Trophoblast cell (in vitro differentiated cells and primary cell): ENCODE measurements at regions not wholly inside any gene's neighbourhood (a gene's known extent, or its start where the extent isn't known, plus 50 kb on each side); places are given as distances from the start of the nearest gene placed in this dataset.

ENCODE experiments used
- DNase-seq, 2 donors: peaks; one replicate each; pipeline ENCODE4 v3.0.0-alpha.2; 2016
- H2AFZ ChIP-seq: 2 replicates; pipeline ENCODE4 v1.6.1; 2013; ENCODE audit warnings: low read length, moderate library complexity, mild to moderate bottlenecking; ENCODE audit not compliant: insufficient read depth, poor library complexity
- H2AK5ac ChIP-seq: 2 replicates; pipeline ENCODE4 v1.6.1; 2013; ENCODE audit warnings: mild to moderate bottlenecking, low read length
- H2BK120ac ChIP-seq: 2 replicates; pipeline ENCODE4 v1.6.1; 2013; ENCODE audit warnings: low read length, mild to moderate bottlenecking, moderate library complexity; ENCODE audit not compliant: insufficient read depth, poor library complexity
- H2BK12ac ChIP-seq: 2 replicates; pipeline ENCODE4 v1.6.1; 2013; ENCODE audit warnings: mild to moderate bottlenecking, low read length, moderate library complexity
- H2BK5ac ChIP-seq: 2 replicates; pipeline ENCODE4 v1.6.1; 2013; ENCODE audit warnings: low read length, low read depth, moderate library complexity, mild to moderate bottlenecking; ENCODE audit not compliant: poor library complexity
- H3K14ac ChIP-seq: 2 replicates; pipeline ENCODE4 v1.6.1; 2013; ENCODE audit warnings: mild to moderate bottlenecking, low read length
- H3K18ac ChIP-seq: 2 replicates; pipeline ENCODE4 v1.6.1; 2013; ENCODE audit warnings: mild to moderate bottlenecking, low read length
- H3K23ac ChIP-seq: 2 replicates; pipeline ENCODE4 v1.6.1; 2013; ENCODE audit warnings: low read length
- H3K27ac ChIP-seq: 2 replicates; pipeline ENCODE4 v1.5.1; 2013; ENCODE audit warnings: low read depth, mild to moderate bottlenecking, inconsistent platforms, low read length, moderate library complexity
- H3K27me3 ChIP-seq: 2 replicates; pipeline ENCODE4 v1.6.1; 2013; ENCODE audit warnings: inconsistent platforms, mild to moderate bottlenecking, low read length, moderate library complexity; ENCODE audit not compliant: insufficient read depth
- H3K36me3 ChIP-seq, 2 experiments: 1 replicate in 1 of 2; 2 replicates in 1 of 2; pipeline ENCODE4 v1.6.1; 2013; ENCODE audit warnings: low read length in 2 of 2, mild to moderate bottlenecking in 2 of 2, moderate library complexity in 1 of 2; ENCODE audit not compliant: insufficient read depth in 2 of 2, control insufficient read depth in 1 of 2
- H3K4ac ChIP-seq: 2 replicates; pipeline ENCODE4 v1.6.1; 2013; ENCODE audit warnings: low read depth, mild to moderate bottlenecking, low read length, moderate library complexity
- H3K4me1 ChIP-seq, 2 experiments: 1 replicate in 1 of 2; 2 replicates in 1 of 2; pipeline ENCODE4 v1.6.1; 2013; ENCODE audit warnings: low read length in 2 of 2, mild to moderate bottlenecking in 2 of 2, moderate library complexity in 1 of 2; ENCODE audit not compliant: insufficient read depth in 2 of 2, control insufficient read depth in 1 of 2
- H3K4me2 ChIP-seq: 2 replicates; pipeline ENCODE4 v1.6.1; 2013; ENCODE audit warnings: inconsistent platforms, mild to moderate bottlenecking, low read length, moderate library complexity
- H3K4me3 ChIP-seq: 2 replicates; pipeline ENCODE4 v1.5.1; 2013; ENCODE audit warnings: mild to moderate bottlenecking, low read depth, low read length, inconsistent platforms
- H3K79me1 ChIP-seq: one replicate; pipeline ENCODE4 v1.6.1; 2013; ENCODE audit warnings: low read length
- H3K79me2 ChIP-seq: 2 replicates; pipeline ENCODE4 v1.6.1; 2013; ENCODE audit warnings: low read length, mild to moderate bottlenecking; ENCODE audit not compliant: control insufficient read depth, insufficient read depth, poor library complexity
- H3K9ac ChIP-seq: 2 replicates; pipeline ENCODE4 v1.6.1; 2013; ENCODE audit warnings: mild to moderate bottlenecking, low read length
- H3K9me3 ChIP-seq: 2 replicates; pipeline ENCODE4 v1.6.1; 2013; ENCODE audit warnings: low read depth, mild to moderate bottlenecking, control low read depth, inconsistent platforms, low read length; ENCODE audit not compliant: insufficient read depth
- H4K12ac ChIP-seq: 2 replicates; pipeline ENCODE4 v1.6.1; 2013; ENCODE audit warnings: low read depth, mild to moderate bottlenecking, low read length, moderate library complexity
- H4K8ac ChIP-seq: 2 replicates; pipeline ENCODE4 v1.6.1; 2013; ENCODE audit warnings: low read depth, mild to moderate bottlenecking, low read length, moderate library complexity
- H4K91ac ChIP-seq: one replicate; pipeline ENCODE4 v1.6.1; 2013; ENCODE audit warnings: low read depth, mild to moderate bottlenecking, low read length, moderate library complexity
- WGBS: extraction: QIAGEN DNeasy Blood & Tissue Kit; methylation state at CpG from one replicate; pipeline ENCODE4 v1.1.7; 2013; ENCODE audit warnings: missing lambda C conversion rate; ENCODE audit not compliant: insufficient read length, insufficient coverage; ENCODE audit errors: extremely low coverage; 5-methylcytosine and 5-hydroxymethylcytosine counted together

DNA sequence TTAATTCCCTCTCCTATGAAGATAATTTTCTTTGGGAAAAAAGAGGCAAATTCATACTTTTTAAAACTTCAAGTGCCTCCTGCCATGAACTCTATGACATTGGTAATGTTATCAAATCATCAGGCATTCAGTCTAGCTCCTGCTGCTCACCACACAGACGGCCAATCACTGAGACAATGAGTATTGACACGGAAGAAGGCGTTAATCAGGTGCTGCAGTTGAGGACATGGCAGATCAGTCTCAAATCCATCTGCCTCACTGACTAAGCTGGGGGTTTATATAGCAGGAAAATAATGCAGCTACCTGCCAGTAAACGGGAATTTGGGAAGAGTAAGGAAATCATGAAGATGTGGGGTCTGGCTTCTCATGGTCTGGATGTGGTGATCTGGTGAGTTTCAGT is 1087.7 kb downstream of the CDH9 start:
- no peak overlapping the region for H3K23ac ChIP-seq
- no peak overlapping the region for H4K12ac ChIP-seq
- H3K27me3 ChIP-seq = no peaks in the 10 kb centered on the region
- no peak overlapping the region for H2BK5ac ChIP-seq
- no peaks in the 10 kb centered on the region for H3K4me1 ChIP-seq
- H3K9me3 ChIP-seq = no peaks in the 10 kb centered on the region
- no peak overlapping the region for H3K4me2 ChIP-seq
- H3K79me2 ChIP-seq = no peaks in the 10 kb centered on the region
- H4K91ac ChIP-seq = no peak overlapping the region
- no peak overlapping the region for H3K14ac ChIP-seq
- no peak overlapping the region for H2BK120ac ChIP-seq
- no peak overlapping the region for H4K8ac ChIP-seq
- H3K4ac ChIP-seq = no peak overlapping the region
- H2BK12ac ChIP-seq = no peak overlapping the region
- H3K9ac ChIP-seq = no peak overlapping the region
- no peak overlapping the region for H3K27ac ChIP-seq
- H2AK5ac ChIP-seq = no peak overlapping the region
- no peak for DNase-seq
- no peak overlapping the region for H2AFZ ChIP-seq
- no peak overlapping the region for H3K18ac ChIP-seq
- no peaks in the 10 kb centered on the region for H3K79me1 ChIP-seq
- no peak overlapping the region for H3K4me3 ChIP-seq
- no CpG with 5 or more reads among the region's 4 CpGs for WGBS
- no peaks in the 10 kb centered on the region for H3K36me3 ChIP-seq

DNA sequence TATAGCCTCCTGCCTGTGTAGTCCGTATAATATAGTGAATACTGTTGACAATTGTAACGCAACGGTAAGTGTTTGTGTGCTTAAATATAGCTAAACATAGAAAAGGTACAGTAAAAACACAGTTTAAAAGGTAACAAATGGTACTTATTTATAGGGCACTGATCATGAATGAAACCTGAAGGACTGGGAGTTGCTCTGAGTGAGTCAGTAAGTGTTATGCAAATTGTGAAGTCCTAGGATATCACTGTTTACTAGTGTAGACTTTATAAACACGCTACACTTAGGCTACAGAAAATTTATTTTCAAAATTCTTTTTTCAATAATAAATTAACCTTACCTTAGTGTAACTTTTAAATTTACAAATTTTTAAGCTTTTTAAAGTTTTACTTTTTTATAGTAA is 1090.1 kb downstream of the CDH9 start:
- Histone ChIP-seq H3K4me2 (no peak overlapping the region), H3K79me1 (no peaks in the 10 kb centered on the region), H3K4me1 (no peaks in the 10 kb centered on the region), H3K23ac (no peak overlapping the region), H3K36me3 (no peaks in the 10 kb centered on the region), H3K4me3 (no peak overlapping the region), H3K27me3 (no peaks in the 10 kb centered on the region), H2BK5ac (no peak overlapping the region), H2BK120ac (no peak overlapping the region), H3K4ac (no peak overlapping the region), H3K9me3 (no peaks in the 10 kb centered on the region), H3K79me2 (no peaks in the 10 kb centered on the region), H2AFZ (no peak overlapping the region), H3K14ac (no peak overlapping the region), H2BK12ac (no peak overlapping the region), H4K12ac (no peak overlapping the region), H3K18ac (no peak overlapping the region), H4K91ac (no peak overlapping the region), H4K8ac (no peak overlapping the region), H3K9ac (no peak overlapping the region), H3K27ac (no peak overlapping the region), H2AK5ac (no peak overlapping the region)
- no peak for DNase-seq
- no CpG with 5 or more reads among the region's 4 CpGs for whole genome bisulfite sequencing

DNA sequence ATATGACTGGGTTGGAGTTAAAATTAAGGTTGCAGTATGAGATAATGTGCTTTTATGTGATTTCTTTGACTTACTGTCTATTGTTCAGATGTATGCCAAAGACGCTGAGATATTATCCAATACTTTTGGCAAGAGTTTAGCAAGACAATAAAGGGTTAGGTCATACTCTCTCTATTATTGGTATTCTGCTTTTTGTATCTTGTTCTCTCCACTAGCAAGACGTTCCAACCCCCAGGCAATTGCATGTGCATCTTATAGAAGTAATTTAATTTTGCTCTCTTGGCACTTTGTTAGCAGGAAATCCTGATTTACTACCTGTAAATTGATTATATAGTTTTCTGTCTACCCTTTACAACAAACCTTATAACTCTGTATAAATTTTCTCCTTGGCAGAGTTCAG is 1093.6 kb downstream of the CDH9 start:
- Histone ChIP-seq H3K9me3 (no peaks in the 10 kb centered on the region), H3K23ac (no peak overlapping the region), H3K4me2 (no peak overlapping the region), H3K4me3 (no peak overlapping the region), H2AFZ (no peak overlapping the region), H4K8ac (no peak overlapping the region), H4K12ac (no peak overlapping the region), H3K9ac (no peak overlapping the region), H2BK12ac (no peak overlapping the region), H2BK120ac (no peak overlapping the region), H3K79me1 (no peaks in the 10 kb centered on the region), H4K91ac (no peak overlapping the region), H2BK5ac (no peak overlapping the region), H3K27ac (no peak overlapping the region), H3K27me3 (no peaks in the 10 kb centered on the region), H2AK5ac (no peak overlapping the region), H3K36me3 (no peaks in the 10 kb centered on the region), H3K4ac (no peak overlapping the region), H3K4me1 (no peaks in the 10 kb centered on the region), H3K79me2 (no peaks in the 10 kb centered on the region), H3K18ac (no peak overlapping the region), H3K14ac (no peak overlapping the region)
- WGBS = no CpG with 5 or more reads among the region's 2 CpGs
- no peak for DNase-seq

DNA sequence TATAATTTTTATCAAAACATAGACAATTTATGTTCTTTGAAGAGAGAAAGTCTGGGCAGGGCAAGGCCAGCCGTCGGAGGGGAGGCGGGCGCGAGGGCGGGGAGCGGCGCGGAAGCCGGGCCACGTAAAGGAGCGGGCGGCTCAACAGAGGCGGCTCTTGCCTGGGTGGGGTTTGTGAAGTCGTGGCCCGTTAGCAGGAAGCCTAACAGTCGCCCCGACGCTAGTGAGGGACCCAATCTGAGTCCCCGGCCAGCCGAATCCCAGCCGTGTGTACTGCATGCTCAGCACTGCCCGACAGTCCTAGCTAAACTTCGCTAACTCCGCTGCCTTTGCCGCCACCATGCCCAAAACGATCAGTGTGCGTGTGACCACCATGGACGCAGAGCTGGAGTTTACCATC is 1129.2 kb downstream of the CDH9 start:
- WGBS = no CpG with 5 or more reads among the region's 29 CpGs

More for the DNA sequence above, 1129.2 kb downstream of the CDH9 start:
- H3K14ac ChIP-seq = no peak overlapping the region
- H2AFZ ChIP-seq = no peak overlapping the region
- H3K79me2 ChIP-seq = no peaks in the 10 kb centered on the region
- H2AK5ac ChIP-seq = no peak overlapping the region
- no peak overlapping the region for H3K4me3 ChIP-seq
- H3K27me3 ChIP-seq = no peaks in the 10 kb centered on the region
- no peak overlapping the region for H2BK5ac ChIP-seq
- no peak overlapping the region for H2BK12ac ChIP-seq
- H3K4me1 ChIP-seq = no peaks in the 10 kb centered on the region
- H3K4ac ChIP-seq = no peak overlapping the region
- H2BK120ac ChIP-seq = no peak overlapping the region
- H4K91ac ChIP-seq = no peak overlapping the region
- H3K18ac ChIP-seq = no peak overlapping the region
- H4K8ac ChIP-seq = no peak overlapping the region
- no peaks in the 10 kb centered on the region for H3K9me3 ChIP-seq
- H3K36me3 ChIP-seq = no peaks in the 10 kb centered on the region
- no peak overlapping the region for H3K4me2 ChIP-seq
- H3K9ac ChIP-seq = no peak overlapping the region
- no peak for DNase-seq
- H3K79me1 ChIP-seq = no peaks in the 10 kb centered on the region
- H3K27ac ChIP-seq = no peak overlapping the region
- no peak overlapping the region for H4K12ac ChIP-seq
- no peak overlapping the region for H3K23ac ChIP-seq
